ENCODE measurements at regions not wholly inside any gene's neighbourhood (a gene's known extent, or its start where the extent isn't known, plus 50 kb on each side); places are given as distances from the start of the nearest gene placed in this dataset.

DNA sequence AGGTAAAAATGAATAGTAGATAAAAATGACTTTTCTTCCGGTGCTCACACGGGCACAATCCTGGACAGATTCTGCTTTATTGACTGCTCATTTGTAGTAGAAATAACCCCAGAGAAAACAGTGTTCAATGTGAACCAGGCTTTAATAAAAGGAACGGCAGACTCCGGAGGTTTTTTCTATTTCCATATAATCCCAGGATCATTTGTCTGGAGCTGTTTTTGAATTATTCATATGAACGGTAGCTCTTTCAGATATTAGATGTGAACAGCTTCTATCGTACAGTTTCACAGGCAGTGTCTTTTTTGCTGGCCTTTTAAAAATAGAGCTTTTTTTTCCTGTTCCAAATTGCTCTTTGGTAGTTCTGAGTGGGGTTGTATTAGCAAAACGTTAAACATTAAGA, 347.3 kb downstream of the MFSD1 start:
- no peaks in the 10 kb centered on the region for H3K36me3 ChIP-seq (ENCODE audit: insufficient read depth, low read length)
- no peak overlapping the region for H3K4me2 ChIP-seq (ENCODE audit: low read length)
- no peaks in the 10 kb centered on the region for H4K20me1 ChIP-seq (ENCODE audit: insufficient read depth, low read length)
- no peaks in the 10 kb centered on the region for H3K79me2 ChIP-seq (ENCODE audit: insufficient read depth, low read depth, low read length)
- POLR2A ChIA-PET, result no interaction called here
- H3K9me2 ChIP-seq (ENCODE audit: insufficient read depth, low read length), result no peaks in the 10 kb centered on the region
- H3K9me3 ChIP-seq (ENCODE audit: low read length), result no peaks in the 10 kb centered on the region
- TF ChIP-seq, protein P1, sequence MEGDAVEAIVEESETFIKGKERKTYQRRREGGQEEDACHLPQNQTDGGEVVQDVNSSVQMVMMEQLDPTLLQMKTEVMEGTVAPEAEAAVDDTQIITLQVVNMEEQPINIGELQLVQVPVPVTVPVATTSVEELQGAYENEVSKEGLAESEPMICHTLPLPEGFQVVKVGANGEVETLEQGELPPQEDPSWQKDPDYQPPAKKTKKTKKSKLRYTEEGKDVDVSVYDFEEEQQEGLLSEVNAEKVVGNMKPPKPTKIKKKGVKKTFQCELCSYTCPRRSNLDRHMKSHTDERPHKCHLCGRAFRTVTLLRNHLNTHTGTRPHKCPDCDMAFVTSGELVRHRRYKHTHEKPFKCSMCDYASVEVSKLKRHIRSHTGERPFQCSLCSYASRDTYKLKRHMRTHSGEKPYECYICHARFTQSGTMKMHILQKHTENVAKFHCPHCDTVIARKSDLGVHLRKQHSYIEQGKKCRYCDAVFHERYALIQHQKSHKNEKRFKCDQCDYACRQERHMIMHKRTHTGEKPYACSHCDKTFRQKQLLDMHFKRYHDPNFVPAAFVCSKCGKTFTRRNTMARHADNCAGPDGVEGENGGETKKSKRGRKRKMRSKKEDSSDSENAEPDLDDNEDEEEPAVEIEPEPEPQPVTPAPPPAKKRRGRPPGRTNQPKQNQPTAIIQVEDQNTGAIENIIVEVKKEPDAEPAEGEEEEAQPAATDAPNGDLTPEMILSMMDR (conservative IDR thresholded peaks at IDR 0.05; ENCODE audit: low read length), result no peak
- TF ChIP-seq EZH2phosphoT487 (IDR thresholded peaks at IDR 0.05; ENCODE audit: borderline replicate concordance, low read depth, low read length), result no peak
- no peak overlapping the region for H2AFZ ChIP-seq (ENCODE audit: low read length)
- no peak overlapping the region for H3K27ac ChIP-seq (ENCODE audit: low read depth, low read length, poor library complexity, severe bottlenecking)
- no peak overlapping the region for H3K4me3 ChIP-seq (ENCODE audit: low read depth, low read length, poor library complexity, severe bottlenecking)
- no peaks in the 10 kb centered on the region for H3K4me1 ChIP-seq (ENCODE audit: insufficient read depth, low read length, poor library complexity, severe bottlenecking)
- intact Hi-C loops (cut with micrococcal nuclease; ENCODE audit: unreplicated experiment), result no loop called here
- BruUV-seq (replicated peaks), result no TSS peak
- CTCF ChIA-PET (ENCODE audit: unreplicated experiment), result no interaction called here
- no peak for DNase-seq (ENCODE audit: low spot score)

DNA sequence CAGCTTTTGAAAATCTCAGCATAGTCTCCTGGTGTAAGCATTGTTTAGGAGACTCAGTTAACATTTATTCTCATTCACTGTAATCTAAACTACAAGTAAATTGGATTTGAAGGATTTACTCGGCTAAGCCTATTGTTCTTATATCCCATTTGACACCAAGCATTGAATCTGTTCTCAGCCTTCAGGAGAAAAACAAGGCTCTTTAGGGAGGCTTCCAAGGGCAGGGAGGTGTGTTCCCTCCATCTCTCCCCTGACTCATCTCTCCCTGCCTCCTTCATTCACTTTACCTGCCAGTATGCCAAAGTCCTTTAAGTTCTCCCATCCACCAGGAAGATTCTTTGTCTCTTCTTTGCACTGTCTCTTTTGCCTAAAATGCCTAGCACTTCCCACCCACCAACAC, 347.8 kb downstream of the MFSD1 start:
- no peaks in the 10 kb centered on the region for H4K20me1 ChIP-seq (ENCODE audit: insufficient read depth, low read length)
- H3K79me2 ChIP-seq (ENCODE audit: insufficient read depth, low read depth, low read length), result no peaks in the 10 kb centered on the region
- no peaks in the 10 kb centered on the region for H3K9me3 ChIP-seq (ENCODE audit: low read length)
- CTCF ChIA-PET (ENCODE audit: unreplicated experiment), result no interaction called here
- POLR2A ChIA-PET, result interaction anchor here (0.5 kb wide), 1 partner anchor 12 kb away, joined by 3 read pairs; no protein-coding TSS in a partner anchor
- no peak for TF ChIP-seq EZH2phosphoT487 (IDR thresholded peaks at IDR 0.05; ENCODE audit: borderline replicate concordance, low read depth, low read length)
- TF ChIP-seq, protein P1 (conservative IDR thresholded peaks at IDR 0.05; ENCODE audit: low read length), result no peak
- intact Hi-C loops (cut with micrococcal nuclease; ENCODE audit: unreplicated experiment), result no loop called here
- H3K4me1 ChIP-seq (ENCODE audit: insufficient read depth, low read length, poor library complexity, severe bottlenecking), result no peaks in the 10 kb centered on the region
- no peak overlapping the region for H3K27ac ChIP-seq (ENCODE audit: low read depth, low read length, poor library complexity, severe bottlenecking)
- H2AFZ ChIP-seq (ENCODE audit: low read length), result no peak overlapping the region
- no peak for DNase-seq (ENCODE audit: low spot score)
- no peaks in the 10 kb centered on the region for H3K36me3 ChIP-seq (ENCODE audit: insufficient read depth, low read length)
- no peak overlapping the region for H3K4me2 ChIP-seq (ENCODE audit: low read length)
- no peaks in the 10 kb centered on the region for H3K9me2 ChIP-seq (ENCODE audit: insufficient read depth, low read length)
- BruUV-seq (replicated peaks), result no TSS peak
- H3K4me3 ChIP-seq (ENCODE audit: low read depth, low read length, poor library complexity, severe bottlenecking), result no peak overlapping the region

DNA sequence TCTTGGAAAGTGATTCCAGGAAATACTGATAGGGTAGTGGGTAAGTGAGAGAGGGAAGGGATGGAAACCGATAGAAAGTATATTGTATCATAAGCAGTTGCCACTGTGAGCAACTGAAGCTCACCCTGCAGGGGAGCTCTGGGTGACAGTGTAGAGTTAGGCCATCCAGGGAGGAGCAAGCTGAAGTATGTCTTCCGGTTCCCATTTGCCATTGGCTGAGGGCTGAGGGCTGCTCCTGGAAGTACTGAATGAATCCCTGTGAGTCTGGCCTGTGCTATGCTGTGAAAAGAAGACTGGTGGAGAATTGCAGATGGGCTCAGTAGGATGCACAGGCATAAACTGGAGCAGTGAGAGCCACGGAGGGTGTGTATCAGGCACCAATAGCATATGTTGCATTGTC, 348.3 kb downstream of the MFSD1 start:
- POLR2A ChIA-PET, result interaction anchor here (0.5 kb wide), 1 partner anchor 13 kb away, joined by 3 read pairs; no protein-coding TSS in a partner anchor
- Histone ChIP-seq H2AFZ (ENCODE audit: low read length) (no peak overlapping the region), H3K4me1 (ENCODE audit: insufficient read depth, low read length, poor library complexity, severe bottlenecking) (no peaks in the 10 kb centered on the region), H3K4me3 (ENCODE audit: low read depth, low read length, poor library complexity, severe bottlenecking) (no peak overlapping the region), H3K4me2 (ENCODE audit: low read length) (no peak overlapping the region), H4K20me1 (ENCODE audit: insufficient read depth, low read length) (no peaks in the 10 kb centered on the region), H3K36me3 (ENCODE audit: insufficient read depth, low read length) (no peaks in the 10 kb centered on the region), H3K9me3 (ENCODE audit: low read length) (no peaks in the 10 kb centered on the region), H3K9me2 (ENCODE audit: insufficient read depth, low read length) (no peaks in the 10 kb centered on the region), H3K79me2 (ENCODE audit: insufficient read depth, low read depth, low read length) (no peaks in the 10 kb centered on the region), H3K27ac (ENCODE audit: low read depth, low read length, poor library complexity, severe bottlenecking) (no peak overlapping the region)
- TF ChIP-seq EZH2phosphoT487 (IDR thresholded peaks at IDR 0.05; ENCODE audit: borderline replicate concordance, low read depth, low read length), result no peak
- TF ChIP-seq, protein P1 (conservative IDR thresholded peaks at IDR 0.05; ENCODE audit: low read length), result no peak
- no peak for DNase-seq (ENCODE audit: low spot score)
- no TSS peak for BruUV-seq (replicated peaks)
- CTCF ChIA-PET (ENCODE audit: unreplicated experiment), result no interaction called here
- intact Hi-C loops (cut with micrococcal nuclease; ENCODE audit: unreplicated experiment), result no loop called here

Data from OCI-LY7 (cell line).